GM12878 (cell line): ENCODE measurements at regions not wholly inside any gene's neighbourhood (a gene's known extent, or its start where the extent isn't known, plus 50 kb on each side); places are given as distances from the start of the nearest gene placed in this dataset.

Experiments used
- CHD2 ChIP-seq: IDR thresholded peaks from 2 replicates; pipeline ENCODE4 v1.6.1; 2011; ENCODE audit warnings: low read depth, low read length, improper control_type of control experiment, borderline replicate concordance
- CTCF ChIP-seq, 3 experiments: IDR thresholded peaks in 2 of 3; conservative IDR thresholded peaks in 1 of 3; 2 replicates each; pipeline ENCODE4 v1.5.1; 2011; ENCODE audit warnings: low read depth in 3 of 3, low read length in 3 of 3, mild to moderate bottlenecking in 3 of 3, control low read depth in 2 of 3, moderate library complexity in 2 of 3, inconsistent platforms in 1 of 3, mixed read lengths in 1 of 3; ENCODE audit not compliant: control insufficient read depth in 2 of 3, insufficient read depth in 1 of 3; ENCODE audit errors: extremely low read depth in 1 of 3
- GABPA ChIP-seq: IDR thresholded peaks from 2 replicates; pipeline ENCODE4 v1.6.1; 2014; ENCODE audit warnings: antibody characterized with exemption, low read depth, mild to moderate bottlenecking, inconsistent platforms

GRCh38 chr22:47375621-47376321 is 613.3 kb downstream of the TBC1D22A start:
- no peak for TF ChIP-seq CTCF (IDR thresholded peaks at IDR 0.05 in 2 of 3, conservative IDR thresholded peaks at IDR 0.05 in 1 of 3; ENCODE audit: control insufficient read depth in 2 of 3, extremely low read depth in 1 of 3, insufficient read depth in 1 of 3, low read depth in 3 of 3, low read length in 3 of 3)
- TF ChIP-seq GABPA = no peak
- no peak for TF ChIP-seq CHD2
